Muscle layer of duodenum (tissue), 2 donors: ENCODE measurements at regions not wholly inside any gene's neighbourhood (a gene's known extent, or its start where the extent isn't known, plus 50 kb on each side); places are given as distances from the start of the nearest gene placed in this dataset.

Experiments
- H3K27ac ChIP-seq: one replicate; pipeline ENCODE4 v1.7.0; 2013; ENCODE audit warnings: mild to moderate bottlenecking, low read length
- H3K27me3 ChIP-seq: one replicate; pipeline ENCODE4 v1.7.0; 2013; ENCODE audit warnings: low read depth, mild to moderate bottlenecking, control low read depth, low read length
- H3K36me3 ChIP-seq, 2 donors: one replicate each; pipeline ENCODE4 v1.7.0; 2013; ENCODE audit warnings: low read length in 2 of 2, control low read depth in 1 of 2, mild to moderate bottlenecking in 1 of 2; ENCODE audit not compliant: insufficient read depth in 2 of 2, control insufficient read depth in 1 of 2
- H3K4me1 ChIP-seq, 2 donors: one replicate each; pipeline ENCODE4 v1.7.0; 2013; ENCODE audit warnings: low read length in 2 of 2, mild to moderate bottlenecking in 2 of 2, control low read depth in 1 of 2, moderate library complexity in 1 of 2; ENCODE audit not compliant: insufficient read depth in 2 of 2, control insufficient read depth in 1 of 2
- H3K4me3 ChIP-seq, 2 donors: one replicate each; pipeline ENCODE4 v1.7.0; 2013; ENCODE audit warnings: low read length in 2 of 2, low read depth in 1 of 2, mild to moderate bottlenecking in 1 of 2
- H3K9me3 ChIP-seq, 2 donors: one replicate each; pipeline ENCODE4 v1.7.0; 2013; ENCODE audit warnings: low read length in 2 of 2, control low read depth in 1 of 2, mild to moderate bottlenecking in 1 of 2; ENCODE audit not compliant: control insufficient read depth in 1 of 2
- donor health status: healthy.

- H3K36me3 ChIP-seq: no peaks in the 10 kb centered on the region
- no peak overlapping the region for H3K27ac ChIP-seq
- no peak overlapping the region for H3K4me3 ChIP-seq
- no peaks in the 10 kb centered on the region for H3K27me3 ChIP-seq
- no peaks in the 10 kb centered on the region for H3K4me1 ChIP-seq
- H3K9me3 ChIP-seq: peaks cover 0 to 3% of the 10 kb centered on the region in 2 donors
Observed at GRCh38 chr9:29850664-29851063, 2277.4 kb upstream of the C9orf72 start.

GRCh38 chr9:29861803-29862202, 2288.5 kb upstream of the C9orf72 start:
- no peak overlapping the region for H3K27ac ChIP-seq
- no peaks in the 10 kb centered on the region for H3K27me3 ChIP-seq
- H3K9me3 ChIP-seq: no peaks in the 10 kb centered on the region
- H3K4me3 ChIP-seq: no peak overlapping the region
- H3K4me1 ChIP-seq: no peaks in the 10 kb centered on the region
- no peaks in the 10 kb centered on the region for H3K36me3 ChIP-seq

DNA sequence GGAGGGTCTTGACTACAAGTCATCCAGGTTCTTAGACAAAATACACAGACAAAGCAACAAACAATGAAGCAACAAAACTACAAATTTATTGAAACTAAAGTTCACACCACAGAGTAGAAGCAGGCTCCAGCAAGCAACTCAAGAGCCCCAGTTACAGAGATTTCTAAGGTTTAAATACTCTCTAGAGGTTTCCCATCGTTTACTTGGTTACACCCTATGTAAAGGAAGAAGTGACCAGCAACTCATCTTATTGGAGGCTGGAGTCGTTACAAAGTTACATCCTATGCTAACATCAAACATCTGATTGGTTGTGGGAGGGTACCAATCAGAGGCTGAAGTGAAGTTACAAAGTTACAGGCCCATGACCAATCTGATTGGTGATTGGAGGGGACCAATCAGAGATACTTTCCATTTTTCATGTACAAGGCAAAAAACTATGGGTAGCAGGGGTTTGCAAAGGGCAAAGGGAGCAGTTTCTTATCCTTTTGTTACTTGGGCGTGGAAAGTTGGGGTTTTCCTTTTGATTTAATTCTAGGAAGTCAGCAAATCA, 2292.6 kb upstream of the C9orf72 start:
- Histone ChIP-seq H3K36me3 (no peaks in the 10 kb centered on the region), H3K9me3 (no peaks in the 10 kb centered on the region), H3K27me3 (no peaks in the 10 kb centered on the region), H3K4me1 (no peaks in the 10 kb centered on the region), H3K4me3 (no peak overlapping the region), H3K27ac (no peak overlapping the region)

- H3K36me3 ChIP-seq: no peaks in the 10 kb centered on the region
- H3K4me1 ChIP-seq: no peaks in the 10 kb centered on the region
- no peaks in the 10 kb centered on the region for H3K9me3 ChIP-seq
- no peaks in the 10 kb centered on the region for H3K27me3 ChIP-seq
- H3K4me3 ChIP-seq: no peak overlapping the region
- no peak overlapping the region for H3K27ac ChIP-seq
Observed at GRCh38 chr9:29866556-29866955, 2293.3 kb upstream of the C9orf72 start.

DNA sequence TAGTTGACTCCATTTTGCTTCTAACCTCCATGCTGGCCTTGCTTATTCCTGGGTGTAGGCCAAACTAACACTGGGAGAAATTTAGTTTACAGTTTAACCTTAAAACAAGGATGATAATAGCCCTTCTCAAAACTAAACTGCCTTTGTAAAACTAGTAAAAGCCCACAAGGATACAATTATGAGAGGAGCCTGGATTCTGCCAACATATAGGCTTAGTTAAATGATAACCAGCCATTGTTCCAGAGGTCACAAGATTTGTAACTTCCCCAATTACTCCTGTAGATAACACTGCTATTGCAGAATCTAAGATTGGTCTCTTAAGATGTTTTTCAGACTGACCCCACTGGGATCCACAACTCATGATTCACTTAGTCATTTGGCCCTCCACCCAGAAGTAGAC, 2300.3 kb upstream of the C9orf72 start:
- no peaks in the 10 kb centered on the region for H3K27me3 ChIP-seq
- H3K36me3 ChIP-seq: no peaks in the 10 kb centered on the region
- no peak overlapping the region for H3K27ac ChIP-seq
- no peaks in the 10 kb centered on the region for H3K9me3 ChIP-seq
- H3K4me1 ChIP-seq: no peaks in the 10 kb centered on the region
- no peak overlapping the region for H3K4me3 ChIP-seq

DNA sequence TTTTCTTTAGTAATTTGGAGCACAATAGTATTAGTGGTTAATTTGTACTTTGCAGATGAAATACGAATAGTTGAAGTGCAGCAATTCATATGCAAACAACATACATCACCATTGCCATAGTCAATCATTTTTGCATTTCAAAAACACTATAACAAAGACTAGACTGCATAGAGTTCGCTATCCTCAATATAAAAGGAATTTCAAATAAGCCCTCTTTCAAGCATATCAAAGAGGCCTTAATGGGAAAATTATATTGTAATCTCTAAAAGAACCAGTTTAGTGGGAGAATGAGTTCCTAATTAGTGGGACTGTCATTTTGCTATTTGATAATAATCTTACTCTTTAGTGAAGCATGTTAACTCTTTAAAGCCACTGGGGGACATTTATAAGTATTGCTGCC, 2302.3 kb upstream of the C9orf72 start:
- H3K4me1 ChIP-seq: no peaks in the 10 kb centered on the region
- H3K9me3 ChIP-seq: no peaks in the 10 kb centered on the region
- H3K4me3 ChIP-seq: no peak overlapping the region
- no peak overlapping the region for H3K27ac ChIP-seq
- H3K27me3 ChIP-seq: no peaks in the 10 kb centered on the region
- H3K36me3 ChIP-seq: no peaks in the 10 kb centered on the region

DNA sequence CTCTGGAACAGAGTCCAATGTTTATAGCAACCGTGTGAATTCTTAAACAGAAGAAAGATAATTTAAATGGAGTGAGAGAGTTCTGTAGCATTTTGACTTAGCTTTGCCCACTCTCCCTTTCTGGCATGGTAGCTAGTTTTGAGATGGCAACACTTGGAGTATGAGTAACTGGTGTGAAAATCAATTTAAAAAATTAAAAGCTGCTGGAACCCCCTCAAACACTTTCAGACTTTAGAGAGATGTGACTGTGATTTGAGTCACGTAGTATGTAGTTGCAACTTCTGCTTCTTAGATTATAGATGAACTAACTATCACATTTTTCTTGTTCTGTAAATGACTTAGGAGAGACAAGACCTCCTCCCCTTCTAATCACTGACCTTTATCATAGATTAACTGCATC, 2309.5 kb upstream of the C9orf72 start:
- Histone ChIP-seq H3K4me3 (no peak overlapping the region), H3K4me1 (no peaks in the 10 kb centered on the region), H3K27ac (no peak overlapping the region), H3K36me3 (no peaks in the 10 kb centered on the region), H3K9me3 (no peaks in the 10 kb centered on the region), H3K27me3 (no peaks in the 10 kb centered on the region)

DNA sequence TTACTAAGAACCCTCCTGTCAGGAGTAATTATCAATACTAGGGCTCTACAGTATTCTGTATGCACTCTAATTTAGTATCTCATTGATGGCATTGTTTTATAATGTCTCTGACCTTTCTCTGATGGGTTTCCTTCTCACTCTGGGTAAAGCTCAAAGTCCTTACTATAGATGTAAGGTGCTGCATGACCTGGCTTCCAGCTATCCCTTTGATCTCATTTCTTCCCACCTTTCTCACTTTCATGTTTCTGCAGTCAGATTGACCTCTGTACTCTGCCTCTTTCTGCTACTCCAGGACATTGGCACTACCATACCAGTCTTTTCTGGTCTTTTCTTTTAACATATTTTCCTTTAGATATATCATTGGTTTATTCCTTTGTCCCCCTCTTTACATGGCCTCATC, 2332.8 kb upstream of the C9orf72 start:
- no peak overlapping the region for H3K4me3 ChIP-seq
- H3K4me1 ChIP-seq: no peaks in the 10 kb centered on the region
- H3K9me3 ChIP-seq: no peaks in the 10 kb centered on the region

GRCh38 chr9:29928072-29928471, 2354.8 kb upstream of the C9orf72 start:
- H3K36me3 ChIP-seq: no peaks in the 10 kb centered on the region
- H3K4me1 ChIP-seq: no peaks in the 10 kb centered on the region
- H3K9me3 ChIP-seq: no peaks in the 10 kb centered on the region
- H3K4me3 ChIP-seq: no peak overlapping the region
- no peak overlapping the region for H3K27ac ChIP-seq
- no peaks in the 10 kb centered on the region for H3K27me3 ChIP-seq

More for the DNA sequence above, 2332.8 kb upstream of the C9orf72 start:
- Histone ChIP-seq H3K36me3 (no peaks in the 10 kb centered on the region), H3K27ac (no peak overlapping the region), H3K27me3 (no peaks in the 10 kb centered on the region)

DNA sequence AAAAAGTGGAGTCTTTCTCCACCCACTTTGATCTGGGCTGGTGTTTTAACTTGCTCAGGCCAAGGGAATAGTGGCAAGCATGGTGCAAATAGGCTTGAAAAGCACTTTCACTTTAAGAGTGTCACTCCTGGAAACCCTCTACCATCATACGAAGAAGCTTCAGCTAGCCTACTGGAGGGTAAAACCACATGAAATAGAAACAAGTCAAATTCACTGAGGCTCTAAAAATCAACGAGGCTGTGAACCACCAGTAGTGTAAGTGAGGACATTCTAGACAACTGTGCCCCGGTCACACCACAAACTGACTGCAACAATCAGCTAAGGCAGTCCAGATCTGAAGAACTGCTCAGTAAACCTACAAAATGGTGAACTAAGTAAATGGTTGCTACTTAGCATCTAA, 2366.3 kb upstream of the C9orf72 start:
- H3K9me3 ChIP-seq: peaks cover 0 to 2% of the 10 kb centered on the region in 2 donors
- no peak overlapping the region for H3K4me3 ChIP-seq
- H3K27ac ChIP-seq: no peak overlapping the region
- H3K27me3 ChIP-seq: no peaks in the 10 kb centered on the region
- H3K36me3 ChIP-seq: no peaks in the 10 kb centered on the region
- no peaks in the 10 kb centered on the region for H3K4me1 ChIP-seq

DNA sequence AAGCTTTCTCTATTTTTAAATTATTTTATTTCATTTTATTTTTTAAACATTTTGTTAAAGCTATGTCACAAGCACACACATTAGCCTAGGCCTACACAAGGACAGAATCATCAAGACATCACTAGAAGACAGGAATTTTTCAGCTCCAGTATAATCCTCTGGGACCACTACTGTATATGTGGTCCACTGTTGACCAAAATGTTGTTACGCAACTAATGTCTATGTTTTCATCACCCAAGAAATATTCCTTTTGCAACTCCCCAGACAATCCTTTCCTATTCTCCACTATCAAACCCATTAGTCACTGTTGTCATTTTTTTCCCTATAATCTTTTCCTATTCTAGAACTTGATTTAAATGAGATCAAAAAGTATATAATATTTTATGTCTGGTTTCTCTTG, 2371.7 kb upstream of the C9orf72 start:
- no peaks in the 10 kb centered on the region for H3K4me1 ChIP-seq

DNA sequence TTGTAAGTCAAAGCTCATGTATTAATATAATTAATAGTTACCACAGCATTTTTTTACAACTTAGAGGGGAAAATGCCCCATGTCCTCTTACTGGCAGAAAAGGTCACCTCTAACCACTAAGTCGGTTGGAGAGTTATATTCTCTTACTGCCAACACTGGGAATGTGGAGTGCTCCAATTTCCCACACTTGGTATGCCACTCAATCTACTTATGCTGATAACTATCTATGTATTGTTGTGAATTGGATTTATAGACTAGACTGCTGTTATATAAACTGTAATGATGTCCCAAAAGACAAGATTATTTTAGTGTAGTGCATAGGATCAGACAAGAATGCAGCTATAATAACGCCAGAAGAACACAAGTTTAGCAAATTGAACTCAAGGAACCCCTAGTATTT, 2385.2 kb upstream of the C9orf72 start:
- Histone ChIP-seq H3K36me3 (no peaks in the 10 kb centered on the region), H3K27me3 (no peaks in the 10 kb centered on the region), H3K9me3 (no peaks in the 10 kb centered on the region), H3K27ac (no peak overlapping the region), H3K4me3 (no peak overlapping the region), H3K4me1 (no peaks in the 10 kb centered on the region)

More for the DNA sequence above, 2371.7 kb upstream of the C9orf72 start:
- no peak overlapping the region for H3K27ac ChIP-seq
- H3K36me3 ChIP-seq: no peaks in the 10 kb centered on the region
- H3K27me3 ChIP-seq: no peaks in the 10 kb centered on the region
- no peaks in the 10 kb centered on the region for H3K9me3 ChIP-seq
- no peak overlapping the region for H3K4me3 ChIP-seq
